ENCODE measurements at regions not wholly inside any gene's neighbourhood (a gene's known extent, or its start where the extent isn't known, plus 50 kb on each side); places are given as distances from the start of the nearest gene placed in this dataset.

DNA sequence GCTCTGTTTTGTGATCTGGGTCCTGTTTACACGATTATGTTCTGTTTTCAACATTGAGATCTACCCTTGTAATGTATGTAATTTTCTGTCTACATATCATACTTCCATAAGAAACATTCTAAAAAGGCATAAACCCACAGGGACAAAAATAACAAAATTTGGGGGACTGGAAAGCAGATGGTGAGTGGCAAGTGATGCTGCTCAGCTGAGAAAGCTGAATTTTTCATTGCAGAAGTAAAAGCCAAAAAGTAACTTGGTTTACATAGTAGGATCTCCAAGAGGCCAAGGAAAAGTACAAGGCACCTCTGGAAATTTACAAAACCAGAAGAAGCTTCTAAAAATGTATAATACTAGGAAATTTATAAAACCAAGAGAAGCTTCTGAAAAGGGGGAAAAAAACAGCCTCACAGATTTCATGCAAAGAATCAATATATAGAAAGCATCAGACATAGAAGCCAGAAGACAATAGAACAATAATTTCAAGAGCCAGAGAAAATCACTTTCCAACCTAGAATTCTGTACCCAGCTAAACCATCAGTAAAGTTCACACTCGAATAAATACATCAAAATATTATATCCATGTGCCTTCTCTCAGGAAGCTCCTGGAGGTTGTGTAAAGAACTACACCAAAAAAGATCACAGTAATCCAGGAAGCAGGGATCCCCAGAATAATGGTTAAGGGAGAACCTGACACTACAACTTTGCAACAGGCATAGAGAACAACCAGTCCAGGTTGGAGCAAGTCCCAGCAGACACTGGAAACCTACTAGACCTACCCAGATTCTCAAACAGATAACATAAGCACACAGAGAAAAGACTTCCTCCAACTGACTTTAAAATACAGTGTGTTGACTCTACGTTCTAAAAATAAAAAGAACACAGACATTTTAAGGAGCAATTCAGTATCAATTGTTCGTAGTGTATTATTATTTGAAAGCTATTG lies 401.7 kb upstream of the HS6ST1 start:
- TF ChIP-seq, protein P1, sequence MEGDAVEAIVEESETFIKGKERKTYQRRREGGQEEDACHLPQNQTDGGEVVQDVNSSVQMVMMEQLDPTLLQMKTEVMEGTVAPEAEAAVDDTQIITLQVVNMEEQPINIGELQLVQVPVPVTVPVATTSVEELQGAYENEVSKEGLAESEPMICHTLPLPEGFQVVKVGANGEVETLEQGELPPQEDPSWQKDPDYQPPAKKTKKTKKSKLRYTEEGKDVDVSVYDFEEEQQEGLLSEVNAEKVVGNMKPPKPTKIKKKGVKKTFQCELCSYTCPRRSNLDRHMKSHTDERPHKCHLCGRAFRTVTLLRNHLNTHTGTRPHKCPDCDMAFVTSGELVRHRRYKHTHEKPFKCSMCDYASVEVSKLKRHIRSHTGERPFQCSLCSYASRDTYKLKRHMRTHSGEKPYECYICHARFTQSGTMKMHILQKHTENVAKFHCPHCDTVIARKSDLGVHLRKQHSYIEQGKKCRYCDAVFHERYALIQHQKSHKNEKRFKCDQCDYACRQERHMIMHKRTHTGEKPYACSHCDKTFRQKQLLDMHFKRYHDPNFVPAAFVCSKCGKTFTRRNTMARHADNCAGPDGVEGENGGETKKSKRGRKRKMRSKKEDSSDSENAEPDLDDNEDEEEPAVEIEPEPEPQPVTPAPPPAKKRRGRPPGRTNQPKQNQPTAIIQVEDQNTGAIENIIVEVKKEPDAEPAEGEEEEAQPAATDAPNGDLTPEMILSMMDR (IDR thresholded peaks at IDR 0.05), result no peak
- TF ChIP-seq POLR2A (IDR thresholded peaks at IDR 0.05), result no peak

Data from lower leg skin (tissue), 3 donors.